ENCODE measurements at regions not wholly inside any gene's neighbourhood (a gene's known extent, or its start where the extent isn't known, plus 50 kb on each side); places are given as distances from the start of the nearest gene placed in this dataset.

DNA sequence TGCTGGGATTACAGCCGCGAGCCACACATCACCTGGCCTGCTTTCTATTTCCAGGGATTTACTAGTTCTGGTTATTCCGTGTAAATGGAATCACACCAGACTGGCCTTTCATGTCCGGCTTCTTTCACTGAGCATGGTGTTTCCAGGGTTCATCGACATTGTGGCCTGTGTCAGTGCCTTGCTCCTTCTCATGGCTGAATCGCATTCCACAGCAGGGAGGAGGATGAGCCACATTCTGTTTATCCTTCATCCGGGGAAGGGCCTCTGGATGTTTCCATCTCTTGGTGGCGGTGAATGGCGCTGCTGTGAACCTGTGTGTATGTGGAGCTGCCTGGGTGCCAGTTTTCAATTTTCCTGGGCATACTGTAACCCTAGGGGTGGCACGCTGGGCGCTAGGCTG lies 58.7 kb upstream of the RNU6ATAC start:
- TF ChIP-seq CTCF (IDR thresholded peaks at IDR 0.05; ENCODE audit: borderline replicate concordance, insufficient read depth, low read depth, low read length): no peak
- no peak overlapping the region for H3K4me3 ChIP-seq (ENCODE audit: low read depth, low read length)

DNA sequence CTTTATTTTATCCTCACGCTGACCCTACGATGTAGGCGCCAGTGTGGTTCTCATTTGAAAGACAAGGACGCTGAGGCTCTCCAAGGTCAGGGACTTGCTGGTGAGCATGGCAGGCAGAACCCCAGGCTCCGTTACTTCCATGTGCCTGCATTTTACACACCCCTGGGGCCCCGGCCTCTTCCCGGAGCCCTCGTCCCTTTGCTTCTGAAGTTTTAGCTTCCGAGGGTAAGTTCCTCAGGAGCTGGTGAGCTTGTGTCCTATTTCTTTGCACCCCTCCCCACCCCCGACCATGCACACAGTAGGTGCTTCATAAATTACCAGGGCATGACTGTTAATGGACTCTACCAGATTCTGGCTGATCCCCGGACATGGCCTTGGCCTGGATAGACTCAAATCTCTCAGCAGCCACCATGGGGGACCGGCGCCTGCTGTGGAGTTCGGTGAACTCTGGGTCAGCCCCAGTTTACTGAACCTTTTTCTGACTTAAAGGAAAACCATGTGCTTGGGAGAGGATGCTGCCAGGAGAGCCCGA lies 59.3 kb upstream of the RNU6ATAC start:
- TF ChIP-seq CTCF (IDR thresholded peaks at IDR 0.05; ENCODE audit: borderline replicate concordance, insufficient read depth, low read depth, low read length): no peak
- no peak overlapping the region for H3K4me3 ChIP-seq (ENCODE audit: low read depth, low read length)

GRCh38 chr9:134224127-134224526 lies 59.8 kb upstream of the RNU6ATAC start:
- TF ChIP-seq CTCF (IDR thresholded peaks at IDR 0.05; ENCODE audit: borderline replicate concordance, insufficient read depth, low read depth, low read length): no peak
- no peak overlapping the region for H3K4me3 ChIP-seq (ENCODE audit: low read depth, low read length)

- no peak overlapping the region for H3K4me3 ChIP-seq (ENCODE audit: low read depth, low read length)
- TF ChIP-seq CTCF (IDR thresholded peaks at IDR 0.05; ENCODE audit: borderline replicate concordance, insufficient read depth, low read depth, low read length): no peak
Observed at GRCh38 chr9:134224567-134225093, 60.3 kb upstream of the RNU6ATAC start.

DNA sequence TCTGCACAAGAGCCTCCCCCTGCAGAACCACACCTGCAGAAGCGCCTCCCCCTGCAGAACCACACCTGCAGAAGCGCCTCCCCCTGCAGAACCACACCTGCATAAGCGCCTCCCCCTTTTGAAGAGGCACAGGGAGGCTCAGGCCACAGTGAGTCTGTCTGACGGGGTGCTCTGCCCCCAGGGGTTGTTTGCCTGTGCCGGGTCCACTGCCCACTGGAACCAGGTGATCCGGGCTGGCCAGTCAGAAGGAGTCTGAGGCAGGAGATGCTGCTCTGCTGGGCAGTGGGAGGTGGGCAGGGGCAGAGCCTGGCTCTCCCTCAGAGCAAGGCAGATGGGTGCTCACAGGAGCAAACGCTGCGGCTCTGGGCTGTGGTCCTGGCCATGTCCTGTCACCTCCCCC lies 60.8 kb upstream of the RNU6ATAC start:
- no peak overlapping the region for H3K4me3 ChIP-seq (ENCODE audit: low read depth, low read length)
- no peak for TF ChIP-seq CTCF (IDR thresholded peaks at IDR 0.05; ENCODE audit: borderline replicate concordance, insufficient read depth, low read depth, low read length)

- H3K4me3 ChIP-seq (ENCODE audit: low read depth, low read length): no peak overlapping the region
- TF ChIP-seq CTCF (IDR thresholded peaks at IDR 0.05; ENCODE audit: borderline replicate concordance, insufficient read depth, low read depth, low read length): no peak
Observed at GRCh38 chr9:134225816-134226215, 61.5 kb upstream of the RNU6ATAC start.

GRCh38 chr9:134226221-134226930 lies 62.0 kb upstream of the RNU6ATAC start:
- no peak overlapping the region for H3K4me3 ChIP-seq (ENCODE audit: low read depth, low read length)
- TF ChIP-seq CTCF (IDR thresholded peaks at IDR 0.05; ENCODE audit: borderline replicate concordance, insufficient read depth, low read depth, low read length): no peak
